ENCODE measurements at regions not wholly inside any gene's neighbourhood (a gene's known extent, or its start where the extent isn't known, plus 50 kb on each side); places are given as distances from the start of the nearest gene placed in this dataset.

GRCh38 chr6:101230866-101231265 lies 162.6 kb upstream of the GRIK2 start:
- DNase-seq = no peak

GRCh38 chr6:101231606-101232235 lies 161.8 kb upstream of the GRIK2 start:
- DNase-seq = no peak

- no peak for DNase-seq
Measured at GRCh38 chr6:101232961-101233360, 160.5 kb upstream of the GRIK2 start.

GRCh38 chr6:101236709-101237108 lies 156.8 kb upstream of the GRIK2 start:
- DNase-seq = no peak

GRCh38 chr6:101241442-101241841 lies 152.1 kb upstream of the GRIK2 start:
- DNase-seq = no peak

GRCh38 chr6:101249470-101249869 lies 144.0 kb upstream of the GRIK2 start:
- no peak for DNase-seq

GRCh38 chr6:101257163-101257562 lies 136.3 kb upstream of the GRIK2 start:
- DNase-seq = no peak

- no peak for DNase-seq
Measured at GRCh38 chr6:101259505-101259904, 134.0 kb upstream of the GRIK2 start.

GRCh38 chr6:101263596-101263995 lies 129.9 kb upstream of the GRIK2 start:
- DNase-seq = no peak

- peak; percentile 4 for DNase-seq
Measured at GRCh38 chr6:101266063-101266462, 127.4 kb upstream of the GRIK2 start.

GRCh38 chr6:101268541-101268940 lies 125.0 kb upstream of the GRIK2 start:
- DNase-seq = no peak

GRCh38 chr6:101275251-101275650 lies 118.3 kb upstream of the GRIK2 start:
- DNase-seq = no peak

GRCh38 chr6:101276066-101276465 lies 117.4 kb upstream of the GRIK2 start:
- DNase-seq = no peak

- DNase-seq = no peak
Measured at GRCh38 chr6:101279410-101279809, 114.1 kb upstream of the GRIK2 start.

GRCh38 chr6:101281266-101281665 lies 112.2 kb upstream of the GRIK2 start:
- no peak for DNase-seq

GRCh38 chr6:101284131-101284530 lies 109.4 kb upstream of the GRIK2 start:
- DNase-seq = no peak

- DNase-seq = no peak
Measured at GRCh38 chr6:101286146-101286545, 107.4 kb upstream of the GRIK2 start.

- no peak for DNase-seq
Measured at GRCh38 chr6:101290346-101290745, 103.2 kb upstream of the GRIK2 start.

- DNase-seq = no peak
Measured at GRCh38 chr6:101294051-101294638, 99.4 kb upstream of the GRIK2 start.

GRCh38 chr6:101294676-101295075 lies 98.8 kb upstream of the GRIK2 start:
- no peak for DNase-seq

- no peak for DNase-seq
Measured at GRCh38 chr6:101296169-101296960, 97.1 kb upstream of the GRIK2 start.

GRCh38 chr6:101302593-101302992 lies 90.9 kb upstream of the GRIK2 start:
- DNase-seq = no peak

- no peak for DNase-seq
Measured at GRCh38 chr6:101303495-101303894, 90.0 kb upstream of the GRIK2 start.

- DNase-seq = no peak
Measured at GRCh38 chr6:101312652-101313051, 80.9 kb upstream of the GRIK2 start.
